Testis (tissue), 2 donors: ENCODE measurements at regions not wholly inside any gene's neighbourhood (a gene's known extent, or its start where the extent isn't known, plus 50 kb on each side); places are given as distances from the start of the nearest gene placed in this dataset.

Experiments
- CTCF ChIP-seq, 3 experiments: fragments of 450-650 bp in 2 of 3; fragments of 200-600 bp in 1 of 3; sonication (generic) in 1 of 3; IDR thresholded peaks; one replicate each; pipeline ENCODE4 v1.5.1; 2016 to 2019; ENCODE audit warnings: antibody characterized with exemption in 3 of 3, mild to moderate bottlenecking in 2 of 3, moderate library complexity in 1 of 3
- POLR2A ChIP-seq: fragments of 450-650 bp; IDR thresholded peaks from one replicate; pipeline ENCODE4 v1.6.1; 2017; ENCODE audit warnings: antibody characterized with exemption, mild to moderate bottlenecking, moderate library complexity

- TF ChIP-seq CTCF (IDR thresholded peaks at IDR 0.05) (no peak), POLR2A (no peak)
Observed at GRCh38 chr15:62603742-62604141, 438.7 kb upstream of the C2CD4B start.
